HG03108 (cell line): ENCODE measurements at regions not wholly inside any gene's neighbourhood (a gene's known extent, or its start where the extent isn't known, plus 50 kb on each side); places are given as distances from the start of the nearest gene placed in this dataset.

Source experiments
- ATAC-seq: cut with Tn5 transposase; IDR thresholded peaks from one replicate; pipeline ENCODE4 v1.9.1; 2021; ENCODE audit warnings: moderate library complexity; ENCODE audit not compliant: unreplicated experiment

DNA sequence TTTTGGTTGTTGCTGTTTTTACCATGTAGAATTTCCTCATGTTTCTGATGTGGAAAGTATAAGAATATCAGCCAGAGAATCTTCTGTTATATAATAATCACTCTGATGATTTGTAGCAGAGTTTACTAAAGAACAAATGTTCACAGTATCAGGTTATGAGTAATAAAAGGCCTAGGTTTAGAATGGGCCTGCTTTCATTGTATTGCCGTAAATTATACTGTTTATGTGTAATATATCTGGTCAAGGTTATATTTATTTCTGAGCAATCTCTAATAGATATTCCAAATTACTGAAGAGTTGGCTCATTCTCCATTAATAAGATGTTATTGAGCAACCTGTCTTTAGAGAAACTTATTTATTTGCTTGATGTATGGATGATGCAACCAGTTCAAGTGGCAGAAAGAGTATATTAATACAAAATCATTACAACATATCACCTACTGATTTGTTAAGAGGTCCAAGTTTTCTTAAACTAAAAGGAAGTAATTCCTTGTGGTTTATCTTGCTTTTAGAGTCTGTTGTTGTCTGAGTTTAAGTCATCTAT, 649.4 kb upstream of the CXADR start:
- no peak for ATAC-seq

GRCh38 chr21:16863908-16864307, 648.9 kb upstream of the CXADR start:
- no peak for ATAC-seq

DNA sequence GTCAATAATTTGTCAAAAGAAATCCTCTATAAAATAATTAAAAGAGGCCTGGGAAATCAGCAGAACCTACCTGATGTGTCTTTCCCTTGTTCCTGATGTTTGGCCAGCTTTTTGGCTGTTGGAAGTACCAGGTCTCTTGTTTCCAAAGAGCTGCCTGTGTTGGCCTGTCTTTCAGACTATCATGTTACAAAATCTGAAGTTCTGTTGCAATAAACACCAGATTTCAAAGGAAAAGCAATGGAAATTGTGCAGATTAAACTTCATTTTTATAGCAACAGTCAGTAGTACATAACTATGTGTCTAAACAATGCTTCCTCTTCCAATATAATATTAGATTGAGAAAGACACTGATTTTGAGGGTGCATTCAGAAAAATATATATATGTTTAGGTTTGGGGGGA, 647.2 kb upstream of the CXADR start:
- ATAC-seq, result no peak

GRCh38 chr21:16866851-16867250, 646.0 kb upstream of the CXADR start:
- ATAC-seq, result no peak

DNA sequence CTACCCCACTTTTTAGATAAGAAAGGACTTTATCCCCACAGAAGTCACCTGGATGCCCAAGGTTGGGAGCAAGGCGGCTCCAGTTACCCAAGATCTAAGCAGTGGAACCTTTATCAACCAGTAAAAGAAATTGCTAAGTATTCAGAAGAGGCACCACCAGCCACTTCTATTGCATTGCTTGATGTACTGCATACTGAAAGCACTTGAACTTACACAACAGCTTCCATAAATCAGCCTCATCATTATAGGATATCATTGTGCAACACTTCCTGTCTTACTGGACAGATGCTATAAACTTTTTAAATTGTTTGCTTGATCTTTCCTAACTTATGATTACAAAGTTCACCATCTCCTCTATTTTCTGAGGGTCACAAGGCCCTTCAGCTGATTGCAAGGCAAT, 642.7 kb upstream of the CXADR start:
- ATAC-seq, result no peak

DNA sequence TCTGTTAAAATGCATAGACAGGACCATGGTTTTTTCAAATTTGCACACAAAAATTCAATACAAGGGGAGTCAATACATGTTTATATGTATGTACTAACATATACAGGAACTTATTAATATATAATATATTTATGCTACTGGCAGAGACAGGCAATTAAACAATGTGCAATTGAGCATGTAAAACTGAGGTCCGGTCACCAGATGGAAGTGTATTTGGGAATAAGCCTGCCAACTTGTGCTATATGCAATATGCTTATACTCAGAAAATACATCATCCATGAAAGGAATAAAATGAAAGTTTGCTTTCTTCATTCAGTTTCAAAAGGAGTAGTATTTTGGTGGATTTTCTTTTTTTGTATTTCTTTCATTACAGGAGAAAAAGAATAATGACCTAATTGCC, 640.2 kb upstream of the CXADR start:
- ATAC-seq, result no peak

DNA sequence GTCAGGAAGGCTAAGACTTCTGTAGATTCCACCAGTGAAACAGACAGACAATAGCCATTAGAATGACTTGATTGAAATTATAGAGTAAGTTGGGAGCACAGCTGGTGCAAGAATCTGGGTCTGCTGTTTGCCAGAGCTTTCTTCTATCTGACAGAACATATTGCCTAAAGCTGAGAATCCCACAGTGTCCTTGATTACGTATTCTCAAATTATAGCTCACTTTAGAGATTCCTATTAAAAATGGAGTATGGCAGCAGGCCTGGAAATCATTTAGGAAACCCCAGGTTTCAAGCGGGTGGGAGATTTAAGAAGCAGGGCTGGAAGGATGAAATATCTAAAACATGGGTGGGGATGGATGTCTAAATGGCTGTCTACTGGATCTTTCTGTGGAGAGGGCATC, 639.7 kb upstream of the CXADR start:
- no peak for ATAC-seq

DNA sequence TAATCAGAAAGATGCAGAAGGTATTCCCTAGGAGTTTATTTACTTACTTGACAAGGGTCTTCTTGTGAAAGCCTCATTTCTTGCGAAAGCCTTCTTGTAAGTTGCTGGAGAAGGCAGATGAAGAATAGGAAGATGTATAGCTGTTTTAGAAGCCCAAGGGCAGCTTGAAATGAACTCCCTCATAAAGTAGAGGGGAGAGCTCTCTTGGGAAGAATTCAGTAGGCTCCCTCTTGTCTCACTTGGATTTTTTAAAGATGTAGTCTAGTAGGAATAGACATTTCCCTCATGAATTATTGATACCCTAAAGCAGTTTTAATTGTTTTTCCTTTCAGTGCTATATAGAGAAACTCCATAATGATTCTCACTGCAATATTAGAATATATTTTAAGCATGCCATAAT, 639.2 kb upstream of the CXADR start:
- no peak for ATAC-seq

- no peak for ATAC-seq
These were observed 633.4 kb upstream of the CXADR start for GRCh38 chr21:16879479-16879878.

DNA sequence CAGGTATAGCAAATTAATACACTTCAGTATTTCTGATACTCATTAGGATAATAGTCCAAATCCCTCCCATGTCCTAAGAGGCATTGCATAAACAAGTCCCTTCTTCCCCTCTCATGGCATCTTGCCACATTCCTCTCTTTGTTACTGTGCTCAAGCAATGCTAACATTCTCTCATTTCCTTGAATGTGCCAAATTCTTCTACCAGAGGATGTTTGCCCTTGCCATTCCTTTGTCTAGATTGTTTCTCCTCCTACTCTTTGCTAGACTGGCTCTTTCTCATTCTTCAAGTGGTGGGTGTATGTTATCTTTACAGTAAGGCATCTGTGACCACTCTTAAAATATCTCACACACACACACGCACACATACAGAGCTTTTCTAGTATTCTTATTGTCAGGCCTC, 621.0 kb upstream of the CXADR start:
- ATAC-seq, result no peak

DNA sequence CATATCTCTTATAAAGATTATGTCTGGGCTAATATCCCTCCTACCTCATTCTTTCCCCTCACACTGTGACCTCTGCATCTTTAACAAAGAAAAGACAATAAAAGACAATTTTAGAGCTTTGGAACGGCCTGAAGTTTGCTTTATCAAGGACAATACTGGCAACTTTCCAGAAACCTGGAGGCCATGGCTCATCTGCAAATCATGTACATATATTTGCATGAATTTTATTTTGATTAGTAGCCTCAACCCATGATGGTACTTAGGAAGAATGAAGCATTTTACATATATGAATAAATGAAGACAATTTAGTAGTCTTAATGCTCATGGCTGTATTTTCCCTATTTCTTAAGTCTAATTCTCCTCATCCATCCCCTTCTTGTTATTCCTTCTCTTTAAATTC, 612.2 kb upstream of the CXADR start:
- no peak for ATAC-seq

- no peak for ATAC-seq
These were observed 604.8 kb upstream of the CXADR start for GRCh38 chr21:16908077-16908476.

DNA sequence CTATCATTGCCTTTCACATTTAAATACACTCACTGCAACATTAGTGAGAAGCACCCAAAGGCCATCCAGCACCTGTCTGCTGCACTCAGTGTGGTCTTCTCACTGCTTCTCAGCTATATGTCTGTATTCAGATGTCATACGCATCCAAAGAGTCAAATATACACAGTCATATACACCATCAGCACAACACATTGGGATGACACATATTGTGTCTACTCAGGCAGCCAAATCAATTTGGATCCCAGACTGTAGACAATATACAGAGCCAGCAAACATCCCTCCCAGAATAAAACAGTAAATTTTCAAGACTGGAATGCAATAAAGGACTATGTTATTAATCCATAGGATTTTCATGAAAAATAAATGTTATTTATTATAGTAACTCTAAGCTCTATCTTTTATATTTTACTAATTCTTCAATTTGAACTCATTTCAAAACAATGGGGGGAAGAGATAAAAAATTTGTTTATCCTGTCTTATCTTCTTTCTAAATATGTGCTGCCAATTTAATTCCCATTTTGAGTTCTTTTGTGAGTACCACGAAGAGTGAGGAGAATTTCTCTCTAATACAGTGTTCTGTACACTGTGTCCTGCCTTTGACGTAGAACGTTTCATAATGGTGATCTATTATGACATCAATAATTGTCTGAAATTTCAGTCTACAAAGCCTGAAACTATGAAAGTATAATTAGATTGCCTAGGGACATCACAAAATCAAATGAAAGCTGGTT, 602.2 kb upstream of the CXADR start:
- no peak for ATAC-seq

DNA sequence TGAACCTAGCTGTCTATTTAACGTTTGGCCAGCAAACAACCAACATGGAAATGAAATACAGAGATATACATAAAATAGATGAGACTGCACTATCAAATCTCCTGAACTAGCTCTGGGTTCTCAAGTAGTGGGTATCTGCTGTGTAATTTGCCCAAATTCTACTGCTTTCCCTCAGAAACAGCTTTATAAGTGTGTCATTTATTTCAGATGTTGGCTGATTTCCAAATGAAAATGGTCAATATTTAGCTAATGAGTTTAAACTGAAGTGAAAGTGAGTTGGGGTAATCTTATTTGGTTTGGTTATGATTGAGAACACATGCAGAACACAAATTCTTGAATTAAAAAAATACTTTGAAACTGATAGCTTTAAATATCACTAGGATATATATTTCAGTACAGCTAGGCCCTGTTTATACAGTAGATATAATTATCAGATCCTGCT, 601.7 kb upstream of the CXADR start:
- ATAC-seq, result no peak

GRCh38 chr21:16912075-16912474, 600.8 kb upstream of the CXADR start:
- ATAC-seq, result no peak

DNA sequence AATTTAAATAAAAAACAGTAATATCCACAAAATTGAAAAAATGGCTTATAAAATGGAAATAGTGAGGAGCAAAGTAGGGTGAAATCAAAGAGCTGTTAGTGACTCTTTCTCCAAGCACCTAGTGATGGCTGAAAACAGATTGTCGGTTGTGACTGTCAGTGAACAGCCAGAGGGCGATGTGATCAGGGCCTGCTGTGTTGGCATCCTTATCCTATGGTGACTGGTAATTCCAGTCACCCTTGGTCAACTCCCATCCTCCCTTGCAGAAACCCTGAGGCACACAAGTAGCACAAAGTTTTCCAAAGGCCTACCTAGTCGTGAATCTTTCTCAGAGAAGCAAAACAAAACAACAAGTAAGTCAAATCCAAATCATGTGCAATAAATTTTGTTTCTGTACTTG, 599.8 kb upstream of the CXADR start:
- ATAC-seq, result no peak

- no peak for ATAC-seq
These were observed 584.4 kb upstream of the CXADR start for GRCh38 chr21:16928439-16928838.

- no peak for ATAC-seq
These were observed 580.5 kb upstream of the CXADR start for GRCh38 chr21:16932314-16932713.

GRCh38 chr21:16942703-16943102, 570.1 kb upstream of the CXADR start:
- no peak for ATAC-seq

DNA sequence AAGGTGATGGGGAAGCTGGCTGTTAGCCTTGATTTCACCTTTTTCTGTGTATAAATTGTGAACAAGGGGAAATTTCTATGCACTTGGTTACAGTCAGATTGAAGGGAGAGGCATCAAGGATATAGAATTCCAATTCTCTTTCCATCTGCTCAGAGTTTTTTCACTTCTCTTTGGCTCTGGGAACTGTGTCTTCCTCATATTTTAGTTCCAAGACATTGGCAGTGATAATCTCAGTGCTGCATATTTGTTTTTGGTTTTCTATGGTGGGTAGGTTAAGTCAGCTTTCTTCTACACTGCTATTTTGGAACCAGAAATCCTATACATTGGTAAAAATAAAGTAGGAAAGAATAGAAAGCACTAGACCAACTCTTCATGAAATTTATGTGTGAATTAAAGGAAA, 569.6 kb upstream of the CXADR start:
- no peak for ATAC-seq

GRCh38 chr21:16945580-16945979, 567.3 kb upstream of the CXADR start:
- no peak for ATAC-seq

- no peak for ATAC-seq
These were observed 556.0 kb upstream of the CXADR start for GRCh38 chr21:16956824-16957223.

GRCh38 chr21:16965424-16965823, 547.4 kb upstream of the CXADR start:
- no peak for ATAC-seq
